ENCODE measurements at regions not wholly inside any gene's neighbourhood (a gene's known extent, or its start where the extent isn't known, plus 50 kb on each side); places are given as distances from the start of the nearest gene placed in this dataset.

- H3K9me3 ChIP-seq: no peaks in the 10 kb centered on the region
- no peak for TF ChIP-seq CTCF (IDR thresholded peaks at IDR 0.05)
- ATAC-seq: no peak
- H3K27me3 ChIP-seq: no peaks in the 10 kb centered on the region
- no peaks in the 10 kb centered on the region for H3K4me1 ChIP-seq
- no peaks in the 10 kb centered on the region for H3K36me3 ChIP-seq
- no peak overlapping the region for H3K4me3 ChIP-seq
- intact Hi-C loops (cut with DNase I): no loop called here
- no peak for DNase-seq
- H3K27ac ChIP-seq: no peak overlapping the region
Measured at GRCh38 chr21:28752131-28752530, 240.5 kb downstream of the LTN1 start.

GRCh38 chr21:28751176-28751575 is 241.5 kb downstream of the LTN1 start:
- DNase-seq (no peak), ATAC-seq (no peak)
- no peak overlapping the region for H3K4me3 ChIP-seq
- H3K36me3 ChIP-seq: no peaks in the 10 kb centered on the region
- H3K27ac ChIP-seq: no peak overlapping the region
- no peak for TF ChIP-seq CTCF (IDR thresholded peaks at IDR 0.05)
- H3K4me1 ChIP-seq: no peaks in the 10 kb centered on the region
- intact Hi-C loops (cut with DNase I): no loop called here
- H3K27me3 ChIP-seq: no peaks in the 10 kb centered on the region
- no peaks in the 10 kb centered on the region for H3K9me3 ChIP-seq

DNA sequence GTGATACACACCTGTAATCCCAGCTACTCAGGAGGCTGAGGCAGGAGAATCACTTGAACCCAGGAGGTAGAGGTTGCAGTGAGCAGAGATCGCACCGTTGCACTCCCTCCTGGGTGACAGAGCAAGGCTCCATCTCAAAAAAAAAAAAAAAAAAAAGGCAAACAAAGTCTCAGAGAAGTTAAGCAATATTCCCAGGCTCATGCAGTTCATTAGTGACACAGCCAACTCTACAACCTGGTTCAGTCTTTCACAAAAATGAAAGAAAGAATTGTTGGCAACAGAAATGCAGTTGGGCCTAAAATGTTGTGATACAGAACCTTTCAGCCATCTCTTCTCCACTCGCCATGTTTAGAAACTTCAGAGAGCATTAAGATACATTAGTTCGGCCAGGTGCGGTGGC is 242.1 kb downstream of the LTN1 start:
- ATAC-seq: no peak
- TF ChIP-seq CTCF (IDR thresholded peaks at IDR 0.05): no peak
- intact Hi-C loops (cut with DNase I): no loop called here

GRCh38 chr21:28749536-28749935 is 243.1 kb downstream of the LTN1 start:
- Histone ChIP-seq H3K9me3 (no peaks in the 10 kb centered on the region), H3K27me3 (no peaks in the 10 kb centered on the region), H3K4me3 (no peak overlapping the region), H3K27ac (no peak overlapping the region), H3K4me1 (peaks cover 0 to 12% of the 10 kb centered on the region in 2 donors), H3K36me3 (no peaks in the 10 kb centered on the region)
- ATAC-seq (no peak), DNase-seq (no peak)
- no peak for TF ChIP-seq CTCF (IDR thresholded peaks at IDR 0.05)
- intact Hi-C loops (cut with DNase I): loop anchor here in 1 of 2 donors (10.0 kb wide), 2 partner anchors 1045 to 1895 kb away; no protein-coding TSS in a partner anchor

More for the DNA sequence above, 242.1 kb downstream of the LTN1 start:
- no peak for DNase-seq
- Histone ChIP-seq H3K27me3 (no peaks in the 10 kb centered on the region), H3K36me3 (no peaks in the 10 kb centered on the region), H3K27ac (no peak overlapping the region), H3K4me1 (peaks cover 0 to 3% of the 10 kb centered on the region in 2 donors), H3K4me3 (no peak overlapping the region), H3K9me3 (no peaks in the 10 kb centered on the region)

- no peak overlapping the region for H3K27ac ChIP-seq
- no peak for DNase-seq
- intact Hi-C loops (cut with DNase I): loop anchor here in 1 of 2 donors (10.0 kb wide), 2 partner anchors 1043 to 1893 kb away; no protein-coding TSS in a partner anchor
- no peaks in the 10 kb centered on the region for H3K9me3 ChIP-seq
- H3K27me3 ChIP-seq: no peaks in the 10 kb centered on the region
- TF ChIP-seq CTCF (IDR thresholded peaks at IDR 0.05): no peak
- no peak for ATAC-seq
- no peak overlapping the region for H3K4me3 ChIP-seq
- peaks cover 0 to 12% of the 10 kb centered on the region in 2 donors for H3K4me1 ChIP-seq
- no peaks in the 10 kb centered on the region for H3K36me3 ChIP-seq
Measured at GRCh38 chr21:28747464-28747863, 245.2 kb downstream of the LTN1 start.

All from left lung (tissue), 4 donors.